NB4 (cell line): ENCODE measurements at regions not wholly inside any gene's neighbourhood (a gene's known extent, or its start where the extent isn't known, plus 50 kb on each side); places are given as distances from the start of the nearest gene placed in this dataset.

ENCODE experiments used
- CTCF ChIP-seq: IDR thresholded peaks from one replicate; pipeline ENCODE4 v1.5.1; 2012; ENCODE audit warnings: low read depth, low read length
- MAX ChIP-seq: IDR thresholded peaks from 2 replicates; pipeline ENCODE4 v1.6.1; 2011; ENCODE audit warnings: low read depth, low read length
- MYC ChIP-seq: IDR thresholded peaks from 2 replicates; pipeline ENCODE4 v1.6.1; 2011; ENCODE audit warnings: low read depth, low read length
- POLR2A ChIP-seq: IDR thresholded peaks from 2 replicates; pipeline ENCODE4 v1.6.1; 2011; ENCODE audit warnings: mild to moderate bottlenecking; ENCODE audit not compliant: insufficient read length; ENCODE audit errors: extremely low read depth

DNA sequence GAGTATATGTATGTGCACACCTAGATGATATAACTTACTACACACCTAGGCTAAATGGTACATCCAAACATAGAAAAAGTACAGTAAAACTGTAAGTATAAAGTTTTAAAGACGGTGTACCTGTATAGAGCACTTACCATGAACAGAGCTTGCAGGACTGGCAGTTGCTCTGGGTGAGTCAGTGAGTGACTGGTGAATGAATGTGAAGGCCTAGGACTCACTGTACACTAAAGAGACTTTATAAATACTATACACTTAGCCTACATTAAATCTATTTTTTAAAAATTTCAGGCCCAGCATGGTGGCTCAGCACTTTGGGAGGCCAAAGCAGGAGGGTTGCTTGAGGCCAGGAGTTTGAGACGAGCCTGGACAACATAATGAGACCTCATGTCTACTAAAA is 195.3 kb downstream of the FZD1 start:
- TF ChIP-seq POLR2A (no peak), CTCF (no peak), MAX (no peak), MYC (no peak)
